Activated CD8-positive, alpha-beta T cell treated with anti-CD3 and anti-CD28 coated beads, Interleukin-2, amount 10 ng/mL, durations not matched to agents 7 days and 5 days (primary cell): ENCODE measurements at regions not wholly inside any gene's neighbourhood (a gene's known extent, or its start where the extent isn't known, plus 50 kb on each side); places are given as distances from the start of the nearest gene placed in this dataset.
"Not testable (repeated sequence)": the region's sequence is repeated elsewhere in the genome, so short reads cannot be mapped to it uniquely, and the experiment has no call there.

Source experiments
- ATAC-seq: fragments of 150-1000 bp; cut with Tn5 transposase; one replicate; pipeline ENCODE4 v1.10.0; 2021; ENCODE audit warnings: moderate library complexity
- CTCF ChIA-PET: fragments of 350-600 bp; sonication (Branson Sonifier 250); formaldehyde crosslinking; loops from one replicate; lab custom pipeline; 2021; ENCODE audit warnings: antibody characterized with exemption; lab: Charles Lee
- POLR2A ChIA-PET: fragments of 350-600 bp; sonication (Branson Sonifier 250); formaldehyde crosslinking; loops from one replicate; lab custom pipeline; 2021; ENCODE audit warnings: antibody characterized with exemption; lab: Charles Lee
- DNase-seq: peaks from one replicate; pipeline ENCODE4 v3.0.0-alpha.2; 2020
- H3K27ac Mint-ChIP-seq: one replicate; pipeline ENCODE4 v1.8.0; 2021; ENCODE audit warnings: mild to moderate bottlenecking, mixed read lengths
- H3K27me3 Mint-ChIP-seq: one replicate; pipeline ENCODE4 v1.8.0; 2021; ENCODE audit warnings: low read depth, mixed read lengths
- H3K36me3 Mint-ChIP-seq: one replicate; pipeline ENCODE4 v1.8.0; 2021; ENCODE audit warnings: low read depth, mixed read lengths
- H3K4me1 Mint-ChIP-seq: one replicate; pipeline ENCODE4 v1.8.0; 2021; ENCODE audit warnings: low read depth, mixed read lengths
- H3K4me3 Mint-ChIP-seq: one replicate; pipeline ENCODE4 v1.8.0; 2021; ENCODE audit warnings: mild to moderate bottlenecking, mixed read lengths
- H3K9me3 Mint-ChIP-seq: one replicate; pipeline ENCODE4 v1.8.0; 2022; ENCODE audit warnings: mixed read lengths; ENCODE audit not compliant: insufficient read depth

GRCh38 chr5:120932480-120932879 lies 468.4 kb downstream of the PRR16 start:
- no peaks in the 10 kb centered on the region for H3K36me3 Mint-ChIP-seq
- ChIA-PET CTCF (no interaction called here), POLR2A (no interaction called here)
- H3K4me3 Mint-ChIP-seq: no peak overlapping the region
- H3K4me1 Mint-ChIP-seq: no peaks in the 10 kb centered on the region
- DNase-seq (no peak), ATAC-seq (no peak)
- no peaks in the 10 kb centered on the region for H3K27me3 Mint-ChIP-seq
- H3K27ac Mint-ChIP-seq: no peak overlapping the region
- H3K9me3 Mint-ChIP-seq: no peaks in the 10 kb centered on the region

GRCh38 chr5:120934031-120934430 lies 469.9 kb downstream of the PRR16 start:
- no peak for ATAC-seq
- Mint-ChIP-seq H3K27ac (no peak overlapping the region), H3K27me3 (no peaks in the 10 kb centered on the region), H3K4me1 (no peaks in the 10 kb centered on the region), H3K9me3 (no peaks in the 10 kb centered on the region), H3K36me3 (no peaks in the 10 kb centered on the region), H3K4me3 (no peak overlapping the region)
- no peak for DNase-seq
- ChIA-PET POLR2A (no interaction called here), CTCF (no interaction called here)

GRCh38 chr5:120936652-120937051 lies 472.6 kb downstream of the PRR16 start:
- CTCF ChIA-PET: no interaction called here
- no peaks in the 10 kb centered on the region for H3K27me3 Mint-ChIP-seq
- ATAC-seq (no peak), DNase-seq (no peak)
- no peak overlapping the region for H3K27ac Mint-ChIP-seq
- H3K4me3 Mint-ChIP-seq: no peak overlapping the region
- no peaks in the 10 kb centered on the region for H3K36me3 Mint-ChIP-seq
- H3K9me3 Mint-ChIP-seq: peaks cover 3% of the 10 kb centered on the region
- POLR2A ChIA-PET: no interaction called here
- no peaks in the 10 kb centered on the region for H3K4me1 Mint-ChIP-seq

GRCh38 chr5:120938604-120939003 lies 474.5 kb downstream of the PRR16 start:
- no peak for ATAC-seq
- ChIA-PET POLR2A (no interaction called here), CTCF (no interaction called here)
- Mint-ChIP-seq H3K27me3 (no peaks in the 10 kb centered on the region), H3K36me3 (no peaks in the 10 kb centered on the region), H3K27ac (no peak overlapping the region), H3K4me3 (no peak overlapping the region), H3K4me1 (no peaks in the 10 kb centered on the region), H3K9me3 (peaks cover 9% of the 10 kb centered on the region)
- DNase-seq: no peak

GRCh38 chr5:120942596-120943350 lies 478.7 kb downstream of the PRR16 start:
- no peaks in the 10 kb centered on the region for H3K4me1 Mint-ChIP-seq
- ChIA-PET CTCF (no interaction called here), POLR2A (no interaction called here)
- H3K27ac Mint-ChIP-seq: no peak overlapping the region
- no peaks in the 10 kb centered on the region for H3K27me3 Mint-ChIP-seq
- DNase-seq (no peak), ATAC-seq (no peak)
- H3K4me3 Mint-ChIP-seq: no peak overlapping the region
- H3K36me3 Mint-ChIP-seq: no peaks in the 10 kb centered on the region
- H3K9me3 Mint-ChIP-seq: peaks cover 13% of the 10 kb centered on the region

GRCh38 chr5:120949596-120949995 lies 485.5 kb downstream of the PRR16 start:
- H3K27ac Mint-ChIP-seq, POLR2A ChIA-PET, CTCF ChIA-PET, H3K27me3 Mint-ChIP-seq, H3K36me3 Mint-ChIP-seq, DNase-seq, H3K4me1 Mint-ChIP-seq, H3K4me3 Mint-ChIP-seq, ATAC-seq: not testable (repeated sequence)
- peaks cover 13% of the 10 kb centered on the region for H3K9me3 Mint-ChIP-seq

GRCh38 chr5:120953445-120953844 lies 489.3 kb downstream of the PRR16 start:
- POLR2A ChIA-PET, CTCF ChIA-PET: not testable (repeated sequence)

GRCh38 chr5:120954255-120954654 lies 490.2 kb downstream of the PRR16 start:
- POLR2A ChIA-PET: no interaction called here
- ATAC-seq: no peak
- CTCF ChIA-PET: no interaction called here
- H3K36me3 Mint-ChIP-seq: no peaks in the 10 kb centered on the region
- no peaks in the 10 kb centered on the region for H3K27me3 Mint-ChIP-seq
- H3K9me3 Mint-ChIP-seq: peaks cover 11% of the 10 kb centered on the region
- H3K4me3 Mint-ChIP-seq: no peak overlapping the region
- DNase-seq: no peak
- no peak overlapping the region for H3K27ac Mint-ChIP-seq
- H3K4me1 Mint-ChIP-seq: no peaks in the 10 kb centered on the region

More at GRCh38 chr5:120953445-120953844, 489.3 kb downstream of the PRR16 start:
- H3K4me1 Mint-ChIP-seq, DNase-seq, H3K36me3 Mint-ChIP-seq, ATAC-seq, H3K4me3 Mint-ChIP-seq, H3K27ac Mint-ChIP-seq, H3K9me3 Mint-ChIP-seq, H3K27me3 Mint-ChIP-seq: not testable (repeated sequence)

GRCh38 chr5:120955795-120956194 lies 491.7 kb downstream of the PRR16 start:
- H3K4me3 Mint-ChIP-seq: no peak overlapping the region
- H3K36me3 Mint-ChIP-seq: no peaks in the 10 kb centered on the region
- DNase-seq (no peak), ATAC-seq (no peak)
- H3K4me1 Mint-ChIP-seq: no peaks in the 10 kb centered on the region
- ChIA-PET POLR2A (no interaction called here), CTCF (no interaction called here)
- H3K9me3 Mint-ChIP-seq: peaks cover 11% of the 10 kb centered on the region
- no peaks in the 10 kb centered on the region for H3K27me3 Mint-ChIP-seq
- H3K27ac Mint-ChIP-seq: no peak overlapping the region

GRCh38 chr5:120958877-120959485 lies 494.9 kb downstream of the PRR16 start:
- Mint-ChIP-seq H3K4me3 (no peak overlapping the region), H3K27me3 (no peaks in the 10 kb centered on the region), H3K4me1 (no peaks in the 10 kb centered on the region), H3K36me3 (no peaks in the 10 kb centered on the region), H3K9me3 (peaks cover 3% of the 10 kb centered on the region), H3K27ac (no peak overlapping the region)
- CTCF ChIA-PET: no interaction called here
- no peak for DNase-seq
- no peak for ATAC-seq
- POLR2A ChIA-PET: no interaction called here

- Mint-ChIP-seq H3K27ac (no peak overlapping the region), H3K4me3 (no peak overlapping the region), H3K36me3 (no peaks in the 10 kb centered on the region), H3K4me1 (no peaks in the 10 kb centered on the region), H3K27me3 (no peaks in the 10 kb centered on the region), H3K9me3 (peaks cover 3% of the 10 kb centered on the region)
- DNase-seq (no peak), ATAC-seq (no peak)
- ChIA-PET CTCF (no interaction called here), POLR2A (no interaction called here)
These were observed 496.4 kb downstream of the PRR16 start for GRCh38 chr5:120960510-120960909.

- no peaks in the 10 kb centered on the region for H3K36me3 Mint-ChIP-seq
- peaks cover 6% of the 10 kb centered on the region for H3K9me3 Mint-ChIP-seq
- no peaks in the 10 kb centered on the region for H3K27me3 Mint-ChIP-seq
- ATAC-seq (no peak), DNase-seq (no peak)
- H3K27ac Mint-ChIP-seq: no peak overlapping the region
- no peaks in the 10 kb centered on the region for H3K4me1 Mint-ChIP-seq
- POLR2A ChIA-PET: no interaction called here
- H3K4me3 Mint-ChIP-seq: no peak overlapping the region
- CTCF ChIA-PET: no interaction called here
These were observed 503.3 kb downstream of the PRR16 start for GRCh38 chr5:120967366-120967765.
